ENCODE measurements at regions not wholly inside any gene's neighbourhood (a gene's known extent, or its start where the extent isn't known, plus 50 kb on each side); places are given as distances from the start of the nearest gene placed in this dataset.

- TF ChIP-seq USF1 (IDR thresholded peaks at IDR 0.05) (no peak), EP300 (IDR thresholded peaks at IDR 0.05; ENCODE audit: borderline replicate concordance) (no peak), NFIC (IDR thresholded peaks at IDR 0.05) (no peak), TCF12 (IDR thresholded peaks at IDR 0.05; ENCODE audit: low read depth) (no peak)
These were observed 178.8 kb downstream of the DSEL start for GRCh38 chr18:67337696-67338095.

GRCh38 chr18:67331857-67332256 is 184.7 kb downstream of the DSEL start:
- TF ChIP-seq TEAD4 (IDR thresholded peaks at IDR 0.05) = no peak
- no peak for TF ChIP-seq NFIC (IDR thresholded peaks at IDR 0.05)
- TF ChIP-seq MAX (IDR thresholded peaks at IDR 0.05) = no peak
- TF ChIP-seq USF1 (IDR thresholded peaks at IDR 0.05) = no peak
- TF ChIP-seq TAF1 (IDR thresholded peaks at IDR 0.05; ENCODE audit: low read depth) = no peak
- TF ChIP-seq ZBTB7A (IDR thresholded peaks at IDR 0.05; ENCODE audit: low read depth) = no peak
- TF ChIP-seq REST (IDR thresholded peaks at IDR 0.05; ENCODE audit: low read depth) = no peak
- TF ChIP-seq RAD21 (IDR thresholded peaks at IDR 0.05; ENCODE audit: low read depth) = no peak
- no peak for TF ChIP-seq EGR1 (IDR thresholded peaks at IDR 0.05)
- no peak for TF ChIP-seq CREB1 (IDR thresholded peaks at IDR 0.05; ENCODE audit: low read depth)
- no peak for TF ChIP-seq YY1 (IDR thresholded peaks at IDR 0.05; ENCODE audit: low read depth)
- TF ChIP-seq FOXM1 (IDR thresholded peaks at IDR 0.05; ENCODE audit: borderline replicate concordance, low read depth) = no peak
- TF ChIP-seq CEBPB (IDR thresholded peaks at IDR 0.05) = no peak
- no peak for TF ChIP-seq TCF12 (IDR thresholded peaks at IDR 0.05; ENCODE audit: low read depth)
- TF ChIP-seq EP300 (IDR thresholded peaks at IDR 0.05; ENCODE audit: borderline replicate concordance) = no peak

- TF ChIP-seq EP300 (IDR thresholded peaks at IDR 0.05; ENCODE audit: borderline replicate concordance) (no peak), MAX (IDR thresholded peaks at IDR 0.05) (no peak), TAF1 (IDR thresholded peaks at IDR 0.05; ENCODE audit: low read depth) (no peak), REST (IDR thresholded peaks at IDR 0.05; ENCODE audit: low read depth) (no peak), TCF12 (IDR thresholded peaks at IDR 0.05; ENCODE audit: low read depth) (no peak), USF1 (IDR thresholded peaks at IDR 0.05) (no peak), CREB1 (IDR thresholded peaks at IDR 0.05; ENCODE audit: low read depth) (no peak)
These were observed 197.4 kb downstream of the DSEL start for GRCh38 chr18:67319109-67319508.

- TF ChIP-seq USF1 (IDR thresholded peaks at IDR 0.05) = no peak
- no peak for TF ChIP-seq EP300 (IDR thresholded peaks at IDR 0.05; ENCODE audit: borderline replicate concordance)
- TF ChIP-seq NFIC (IDR thresholded peaks at IDR 0.05) = no peak
- no peak for TF ChIP-seq REST (IDR thresholded peaks at IDR 0.05; ENCODE audit: low read depth)
- TF ChIP-seq TAF1 (IDR thresholded peaks at IDR 0.05; ENCODE audit: low read depth) = no peak
- TF ChIP-seq TCF12 (IDR thresholded peaks at IDR 0.05; ENCODE audit: low read depth) = no peak
- TF ChIP-seq CREB1 (IDR thresholded peaks at IDR 0.05; ENCODE audit: low read depth) = no peak
- TF ChIP-seq YY1 (IDR thresholded peaks at IDR 0.05; ENCODE audit: low read depth) = no peak
- no peak for TF ChIP-seq EGR1 (IDR thresholded peaks at IDR 0.05)
These were observed 197.9 kb downstream of the DSEL start for GRCh38 chr18:67318651-67319050.
